HEK293 (cell line): ENCODE measurements at regions not wholly inside any gene's neighbourhood (a gene's known extent, or its start where the extent isn't known, plus 50 kb on each side); places are given as distances from the start of the nearest gene placed in this dataset.
"Not testable (repeated sequence)": the region's sequence is repeated elsewhere in the genome, so short reads cannot be mapped to it uniquely, and the experiment has no call there.

Experiments
- CTCF ChIA-PET: fragments of 350-600 bp; formaldehyde crosslinking; extraction: SDS; loops from one replicate; lab custom pipeline; 2021; ENCODE audit warnings: antibody characterized with exemption; lab: Yijun Ruan, JAX
- POLR2A ChIA-PET: fragments of 300-600 bp; formaldehyde crosslinking; extraction: SDS; loops from one replicate; lab custom pipeline; 2020; ENCODE audit warnings: antibody characterized with exemption, inconsistent platforms; lab: Yijun Ruan, JAX
- H3K27ac ChIP-seq: fragments of 200-500 bp; sonication (Bioruptor generic); 2 replicates; pipeline ENCODE4 v1.5.1; 2014; ENCODE audit warnings: low read depth, low read length, control low read depth, inconsistent platforms; ENCODE audit errors: extremely low read depth
- H3K36me3 ChIP-seq, 2 experiments: fragments of 200-500 bp in 1 of 2; sonication (Bioruptor generic) in 1 of 2; 1 replicate in 1 of 2; 2 replicates in 1 of 2; pipeline ENCODE4 v1.5.1; 2014 to 2017; ENCODE audit warnings: inconsistent platforms in 2 of 2, low read length in 2 of 2; ENCODE audit not compliant: control insufficient read depth in 2 of 2, insufficient read depth in 1 of 2
- H3K4me1 ChIP-seq: fragments of 200-500 bp; sonication (Bioruptor generic); 2 replicates; pipeline ENCODE4 v1.5.1; 2014; ENCODE audit warnings: mild to moderate bottlenecking, low read length, inconsistent platforms; ENCODE audit not compliant: control insufficient read depth, insufficient read depth
- H3K4me3 ChIP-seq: 2 replicates; pipeline ENCODE4 v1.5.1; 2011; ENCODE audit warnings: low read depth, mild to moderate bottlenecking, control low read depth, low read length, moderate library complexity
- H3K9me3 ChIP-seq: fragments of 200-500 bp; sonication (Bioruptor generic); 2 replicates; pipeline ENCODE4 v1.5.1; 2014; ENCODE audit warnings: low read depth, low read length, inconsistent platforms; ENCODE audit not compliant: control insufficient read depth, insufficient read depth
- CTCF ChIP-seq: fragments of 450-650 bp; formaldehyde crosslinking; IDR thresholded peaks from 2 replicates; pipeline ENCODE4 v1.5.1; 2016; ENCODE audit warnings: missing biosample characterization, missing genetic modification characterization
- MZF1 ChIP-seq: fragments of 450-650 bp; formaldehyde crosslinking; IDR thresholded peaks from 2 replicates; pipeline ENCODE4 v1.5.1; 2017; ENCODE audit warnings: missing biosample characterization, missing genetic modification characterization, borderline replicate concordance
- PRDM6 ChIP-seq: fragments of 450-650 bp; formaldehyde crosslinking; IDR thresholded peaks from 2 replicates; pipeline ENCODE4 v1.5.1; 2017; ENCODE audit warnings: missing biosample characterization, missing genetic modification characterization
- SALL2 ChIP-seq: fragments of 450-650 bp; formaldehyde crosslinking; IDR thresholded peaks from 2 replicates; pipeline ENCODE4 v1.5.0; 2017; ENCODE audit warnings: missing biosample characterization, mild to moderate bottlenecking, missing genetic modification characterization, borderline replicate concordance
- SCRT2 ChIP-seq: fragments of 450-650 bp; formaldehyde crosslinking; IDR thresholded peaks from 2 replicates; pipeline ENCODE4 v1.5.1; 2016; ENCODE audit warnings: missing biosample characterization, missing genetic modification characterization
- SETDB1 ChIP-seq: IDR thresholded peaks from one replicate; pipeline ENCODE4 v1.6.1; 2017; ENCODE audit warnings: mild to moderate bottlenecking, low read length, moderate library complexity, mixed read lengths; ENCODE audit not compliant: insufficient read length
- SP7 ChIP-seq: fragments of 450-650 bp; formaldehyde crosslinking; IDR thresholded peaks from 2 replicates; pipeline ENCODE4 v1.5.1; 2016; ENCODE audit warnings: missing biosample characterization, missing genetic modification characterization
- YY2 ChIP-seq: fragments of 450-650 bp; formaldehyde crosslinking; IDR thresholded peaks from 2 replicates; pipeline ENCODE4 v1.5.1; 2016; ENCODE audit warnings: missing biosample characterization, missing genetic modification characterization
- ZBTB17 ChIP-seq: fragments of 450-650 bp; formaldehyde crosslinking; IDR thresholded peaks from 2 replicates; pipeline ENCODE4 v1.5.1; 2016; ENCODE audit warnings: missing biosample characterization, missing genetic modification characterization
- ZNF140 ChIP-seq: fragments of 450-650 bp; formaldehyde crosslinking; IDR thresholded peaks from 2 replicates; pipeline ENCODE4 v1.5.1; 2016; ENCODE audit warnings: missing biosample characterization, missing genetic modification characterization
- ZNF174 ChIP-seq: fragments of 450-650 bp; formaldehyde crosslinking; IDR thresholded peaks from 2 replicates; pipeline ENCODE4 v1.5.0; 2017; ENCODE audit warnings: missing biosample characterization, mild to moderate bottlenecking, missing genetic modification characterization
- ZNF266 ChIP-seq: fragments of 450-650 bp; formaldehyde crosslinking; IDR thresholded peaks from 2 replicates; pipeline ENCODE4 v1.5.1; 2016; ENCODE audit warnings: missing biosample characterization, missing genetic modification characterization, low read depth
- ZNF354C ChIP-seq: fragments of 450-650 bp; formaldehyde crosslinking; IDR thresholded peaks from 2 replicates; pipeline ENCODE4 v1.5.1; 2016; ENCODE audit warnings: missing biosample characterization, missing genetic modification characterization, low read depth, borderline replicate concordance
- ZNF366 ChIP-seq: fragments of 450-650 bp; formaldehyde crosslinking; conservative IDR thresholded peaks from 2 replicates; pipeline ENCODE4 v1.5.1; 2016; ENCODE audit warnings: missing biosample characterization, missing genetic modification characterization
- ZNF398 ChIP-seq: fragments of 450-650 bp; formaldehyde crosslinking; IDR thresholded peaks from 2 replicates; pipeline ENCODE4 v1.5.1; 2017; ENCODE audit warnings: missing biosample characterization, missing genetic modification characterization
- ZNF610 ChIP-seq: fragments of 450-650 bp; formaldehyde crosslinking; IDR thresholded peaks from 2 replicates; pipeline ENCODE4 v1.5.1; 2016; ENCODE audit warnings: missing biosample characterization, missing genetic modification characterization, borderline replicate concordance
- ZNF645 ChIP-seq: fragments of 450-650 bp; formaldehyde crosslinking; IDR thresholded peaks from 2 replicates; pipeline ENCODE4; 2016; ENCODE audit warnings: missing biosample characterization, missing genetic modification characterization
- ZNF843 ChIP-seq: fragments of 450-650 bp; formaldehyde crosslinking; IDR thresholded peaks from 2 replicates; pipeline ENCODE4 v1.5.1; 2016; ENCODE audit warnings: missing biosample characterization, missing genetic modification characterization

- TF ChIP-seq ZBTB17 (tag by site-specific recombination) (no peak), SCRT2 (no peak), SETDB1 (no peak)
- TF ChIP-seq, all 188 proteins: peak for 0
- H3K27ac ChIP-seq, result no peak overlapping the region
- H3K4me1 ChIP-seq, result peaks cover 10% of the 10 kb centered on the region
- no peaks in the 10 kb centered on the region for H3K9me3 ChIP-seq
- no peaks in the 10 kb centered on the region for H3K36me3 ChIP-seq
- POLR2A ChIA-PET, result no interaction called here
- no peak overlapping the region for H3K4me3 ChIP-seq
- CTCF ChIA-PET, result no interaction called here
These were observed 319.3 kb upstream of the CFAP20DC start for GRCh38 chr3:59368900-59369675.

- CTCF ChIA-PET, result no interaction called here
- Histone ChIP-seq H3K4me1 (peaks cover 10% of the 10 kb centered on the region), H3K4me3 (no peak overlapping the region), H3K9me3 (no peaks in the 10 kb centered on the region), H3K36me3 (no peaks in the 10 kb centered on the region), H3K27ac (no peak overlapping the region)
- POLR2A ChIA-PET, result no interaction called here
- TF ChIP-seq SP7 (0 out of 2 replicates have a peak, but pooled peaks have one; percentile 40), ZNF174 (no peak), PRDM6 (tag by site-specific recombination) (peak; percentile 77), ZNF398 (tag by site-specific recombination) (0 out of 2 replicates have a peak, but pooled peaks have one; percentile 20), SALL2 (tag by site-specific recombination) (no peak), ZNF366 (tag by site-specific recombination) (peak; percentile 46; the same call in 1 of the 2 replicates)
These were observed 317.3 kb upstream of the CFAP20DC start for GRCh38 chr3:59367150-59367549.

GRCh38 chr3:59366218-59366617 lies 316.4 kb upstream of the CFAP20DC start:
- Histone ChIP-seq H3K4me1 (peaks cover 10% of the 10 kb centered on the region), H3K9me3 (no peaks in the 10 kb centered on the region), H3K4me3 (no peak overlapping the region), H3K36me3 (no peaks in the 10 kb centered on the region), H3K27ac (no peak overlapping the region)
- TF ChIP-seq ZNF174, result no peak
- TF ChIP-seq MZF1 (tag by site-specific recombination), result 0 out of 2 replicates have a peak, but pooled peaks have one; percentile 60
- CTCF ChIA-PET, result no interaction called here
- POLR2A ChIA-PET, result no interaction called here

- H3K4me1 ChIP-seq, result peaks cover 10% of the 10 kb centered on the region
- no peak for TF ChIP-seq CTCF (tag by site-specific recombination)
- TF ChIP-seq ZNF266 (tag by site-specific recombination), result no peak
- TF ChIP-seq ZNF843 (tag by site-specific recombination), result no peak
- TF ChIP-seq ZNF610, result no peak
- TF ChIP-seq YY2 (tag by site-specific recombination), result no peak
- no peak for TF ChIP-seq ZNF140 (tag by site-specific recombination)
- no peak for TF ChIP-seq ZNF354C (tag by site-specific recombination)
- no peak for TF ChIP-seq ZNF645 (tag by site-specific recombination)
- TF ChIP-seq, all 188 proteins: peak for 0
- Histone ChIP-seq H3K4me3 (no peak overlapping the region), H3K9me3 (no peaks in the 10 kb centered on the region), H3K36me3 (no peaks in the 10 kb centered on the region), H3K27ac (no peak overlapping the region)
- ChIA-PET POLR2A (no interaction called here), CTCF (interaction anchor here (0.7 kb wide), 1 partner anchor 493 kb away, joined by 5 read pairs; no protein-coding TSS in a partner anchor)
These were observed 314.7 kb upstream of the CFAP20DC start for GRCh38 chr3:59364496-59364895.

GRCh38 chr3:59360312-59360711 lies 310.5 kb upstream of the CFAP20DC start:
- H3K4me1 ChIP-seq, CTCF ChIA-PET, H3K27ac ChIP-seq, H3K4me3 ChIP-seq, POLR2A ChIA-PET, H3K9me3 ChIP-seq, H3K36me3 ChIP-seq: not testable (repeated sequence)
